ENCODE measurements at regions not wholly inside any gene's neighbourhood (a gene's known extent, or its start where the extent isn't known, plus 50 kb on each side); places are given as distances from the start of the nearest gene placed in this dataset.
A peak's percentile ranks its signal among the peaks of the same experiment; 100 is the strongest.

DNA sequence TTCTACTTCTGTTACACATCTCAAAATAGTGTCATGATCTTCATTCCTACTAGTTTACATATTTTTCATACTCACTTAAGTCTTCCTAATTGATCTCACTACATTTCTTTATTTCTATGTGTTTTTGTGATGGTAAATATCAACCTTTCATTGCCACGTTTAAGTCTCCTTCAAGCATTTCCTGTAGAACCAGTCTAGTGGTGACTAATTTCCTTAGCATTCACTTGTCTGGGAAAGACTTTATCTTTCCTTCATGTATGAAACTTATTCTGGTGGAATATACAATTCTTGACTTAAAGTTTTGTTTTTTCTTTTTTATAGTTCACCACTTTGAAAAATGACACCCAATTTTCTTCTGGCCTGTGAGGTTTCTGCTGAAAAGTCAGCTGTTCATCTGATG lies 181.4 kb upstream of the NEIL3 start:
- Histone ChIP-seq H3K27me3 (no peaks in the 10 kb centered on the region), H3K4me1 (no peaks in the 10 kb centered on the region), H3K4me3 (ENCODE audit: low read depth, low read length) (no peak overlapping the region), H3K36me3 (no peaks in the 10 kb centered on the region), H3K9me3 (no peaks in the 10 kb centered on the region)
- TF ChIP-seq, protein P1, sequence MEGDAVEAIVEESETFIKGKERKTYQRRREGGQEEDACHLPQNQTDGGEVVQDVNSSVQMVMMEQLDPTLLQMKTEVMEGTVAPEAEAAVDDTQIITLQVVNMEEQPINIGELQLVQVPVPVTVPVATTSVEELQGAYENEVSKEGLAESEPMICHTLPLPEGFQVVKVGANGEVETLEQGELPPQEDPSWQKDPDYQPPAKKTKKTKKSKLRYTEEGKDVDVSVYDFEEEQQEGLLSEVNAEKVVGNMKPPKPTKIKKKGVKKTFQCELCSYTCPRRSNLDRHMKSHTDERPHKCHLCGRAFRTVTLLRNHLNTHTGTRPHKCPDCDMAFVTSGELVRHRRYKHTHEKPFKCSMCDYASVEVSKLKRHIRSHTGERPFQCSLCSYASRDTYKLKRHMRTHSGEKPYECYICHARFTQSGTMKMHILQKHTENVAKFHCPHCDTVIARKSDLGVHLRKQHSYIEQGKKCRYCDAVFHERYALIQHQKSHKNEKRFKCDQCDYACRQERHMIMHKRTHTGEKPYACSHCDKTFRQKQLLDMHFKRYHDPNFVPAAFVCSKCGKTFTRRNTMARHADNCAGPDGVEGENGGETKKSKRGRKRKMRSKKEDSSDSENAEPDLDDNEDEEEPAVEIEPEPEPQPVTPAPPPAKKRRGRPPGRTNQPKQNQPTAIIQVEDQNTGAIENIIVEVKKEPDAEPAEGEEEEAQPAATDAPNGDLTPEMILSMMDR (IDR thresholded peaks at IDR 0.05; ENCODE audit: low read depth, low read length): no peak
- DNase-seq: no peak

- Histone ChIP-seq H3K9me3 (no peaks in the 10 kb centered on the region), H3K4me3 (ENCODE audit: low read depth, low read length) (no peak overlapping the region), H3K4me1 (no peaks in the 10 kb centered on the region), H3K27me3 (no peaks in the 10 kb centered on the region), H3K36me3 (no peaks in the 10 kb centered on the region)
- TF ChIP-seq, protein P1 (IDR thresholded peaks at IDR 0.05; ENCODE audit: low read depth, low read length): no peak
- no peak for DNase-seq
These were observed 177.9 kb upstream of the NEIL3 start for GRCh38 chr4:177131736-177132135.

DNA sequence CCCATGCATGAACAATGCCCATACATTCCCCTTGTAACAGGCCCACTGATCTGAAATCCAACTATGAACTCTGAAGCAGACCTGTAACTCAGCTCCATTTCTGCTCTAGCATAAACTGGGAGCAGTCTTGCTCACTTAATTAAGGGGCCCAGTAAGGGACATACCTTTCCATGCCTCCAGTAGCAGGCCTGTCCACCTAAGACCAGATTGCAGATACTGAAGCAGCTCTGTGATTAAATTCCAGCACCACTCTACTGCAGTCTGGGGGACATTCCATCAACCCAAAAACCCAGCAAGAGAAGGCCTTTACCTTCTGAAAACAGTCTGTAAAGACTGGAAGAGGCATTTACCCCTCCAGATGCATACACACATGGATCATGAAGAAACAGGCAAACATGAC lies 162.0 kb upstream of the NEIL3 start:
- Histone ChIP-seq H3K4me3 (ENCODE audit: low read depth, low read length) (no peak overlapping the region), H3K9me3 (no peaks in the 10 kb centered on the region), H3K27me3 (no peaks in the 10 kb centered on the region), H3K4me1 (no peaks in the 10 kb centered on the region), H3K36me3 (no peaks in the 10 kb centered on the region)
- TF ChIP-seq, protein P1 (IDR thresholded peaks at IDR 0.05; ENCODE audit: low read depth, low read length): no peak
- no peak for DNase-seq

DNA sequence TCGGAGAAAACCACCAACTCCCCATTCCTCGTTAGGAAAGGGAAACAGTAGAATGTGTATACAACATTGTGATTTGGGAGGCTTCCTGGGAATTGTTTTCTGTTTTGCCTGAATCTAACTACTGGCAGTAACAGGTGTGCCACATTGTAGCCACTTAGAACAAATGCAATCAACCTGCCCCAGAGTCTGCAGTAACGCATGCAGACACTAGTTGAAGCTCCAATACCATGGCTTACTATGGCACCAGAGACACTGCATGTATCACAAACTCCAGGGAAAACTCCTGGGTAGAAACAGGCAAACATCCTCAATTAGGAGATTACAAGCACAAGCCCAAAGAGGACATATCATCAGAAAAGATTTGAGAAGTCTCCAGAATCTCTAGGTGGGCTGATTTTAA lies 154.2 kb upstream of the NEIL3 start:
- Histone ChIP-seq H3K9me3 (no peaks in the 10 kb centered on the region), H3K4me1 (no peaks in the 10 kb centered on the region), H3K36me3 (no peaks in the 10 kb centered on the region), H3K27me3 (no peaks in the 10 kb centered on the region), H3K4me3 (ENCODE audit: low read depth, low read length) (no peak overlapping the region)
- TF ChIP-seq, protein P1 (IDR thresholded peaks at IDR 0.05; ENCODE audit: low read depth, low read length): peak; percentile 12; the same call in 1 of the 2 replicates
- no peak for DNase-seq

- TF ChIP-seq, protein P1 (IDR thresholded peaks at IDR 0.05; ENCODE audit: low read depth, low read length): no peak
- H3K4me1 ChIP-seq: no peaks in the 10 kb centered on the region
- H3K27me3 ChIP-seq: no peaks in the 10 kb centered on the region
- no peak overlapping the region for H3K4me3 ChIP-seq (ENCODE audit: low read depth, low read length)
- no peaks in the 10 kb centered on the region for H3K9me3 ChIP-seq
- no peaks in the 10 kb centered on the region for H3K36me3 ChIP-seq
- DNase-seq: no peak
These were observed 150.1 kb upstream of the NEIL3 start for GRCh38 chr4:177159600-177159999.

DNA sequence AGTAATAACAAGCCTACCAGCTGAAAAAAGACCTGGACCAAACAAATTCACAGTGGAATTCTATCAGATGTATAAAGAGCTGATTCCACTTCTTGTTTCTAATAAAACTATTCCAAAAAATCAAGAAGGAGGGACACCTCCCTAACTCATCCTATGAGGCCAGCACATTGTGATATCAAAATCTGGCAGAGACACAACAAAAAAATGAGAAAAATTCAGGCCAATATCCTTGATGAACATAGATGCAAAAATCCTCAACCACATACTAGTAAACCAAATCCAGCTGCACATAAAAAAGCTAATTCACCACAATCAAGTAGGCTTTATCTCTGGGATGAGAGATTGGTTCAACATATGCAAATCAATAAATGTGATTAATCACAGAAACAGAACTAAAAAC lies 147.9 kb upstream of the NEIL3 start:
- TF ChIP-seq, protein P1 (IDR thresholded peaks at IDR 0.05; ENCODE audit: low read depth, low read length): no peak
- Histone ChIP-seq H3K36me3 (no peaks in the 10 kb centered on the region), H3K27me3 (no peaks in the 10 kb centered on the region)

More for the DNA sequence above, 147.9 kb upstream of the NEIL3 start:
- no peak for DNase-seq
- no peaks in the 10 kb centered on the region for H3K4me1 ChIP-seq
- no peak overlapping the region for H3K4me3 ChIP-seq (ENCODE audit: low read depth, low read length)
- H3K9me3 ChIP-seq: no peaks in the 10 kb centered on the region
